Spleen (tissue), 11 donors: ENCODE measurements at regions not wholly inside any gene's neighbourhood (a gene's known extent, or its start where the extent isn't known, plus 50 kb on each side); places are given as distances from the start of the nearest gene placed in this dataset.

Experiments
- DNase-seq: peaks from one replicate; pipeline ENCODE4 v3.0.0-alpha.2; 2020
- H3K27ac ChIP-seq, 8 donors: fragments of 200-600 bp; sonication (generic) in 7 of 8; 1 replicate in 4 of 8; 2 replicates in 4 of 8; pipeline versions ENCODE4 v1.5.0 to v1.8.0; 2016 to 2021; ENCODE audit warnings: inconsistent platforms in 4 of 8, mild to moderate bottlenecking in 4 of 8, moderate library complexity in 1 of 8
- H3K27me3 ChIP-seq, 7 donors: fragments of 200-600 bp; sonication (generic) in 6 of 7; replicated peaks in 1 of 7; 1 replicate in 4 of 7; 2 replicates in 3 of 7; pipeline versions ENCODE4 v1.5.0 to v1.8.0; 2016 to 2021; ENCODE audit warnings: inconsistent platforms in 3 of 7, mild to moderate bottlenecking in 1 of 7
- H3K36me3 ChIP-seq, 6 donors: fragments of 200-600 bp; sonication (generic) in 5 of 6; 1 replicate in 4 of 6; 2 replicates in 2 of 6; pipeline versions ENCODE4 v1.5.0 to v1.8.0; 2016 to 2021; ENCODE audit warnings: inconsistent platforms in 2 of 6
- H3K4me1 ChIP-seq, 6 donors: fragments of 200-600 bp; sonication (generic) in 5 of 6; 1 replicate in 3 of 6; 2 replicates in 3 of 6; pipeline versions ENCODE4 v1.5.0 to v1.8.0; 2016 to 2021; ENCODE audit warnings: inconsistent platforms in 3 of 6
- H3K4me3 ChIP-seq, 8 donors: fragments of 200-600 bp; sonication (generic) in 7 of 8; 1 replicate in 4 of 8; 2 replicates in 4 of 8; pipeline versions ENCODE4 v1.5.0 to v1.8.0; 2016 to 2021; ENCODE audit warnings: inconsistent platforms in 4 of 8, mild to moderate bottlenecking in 4 of 8, moderate library complexity in 2 of 8
- H3K9me3 ChIP-seq, 8 donors: fragments of 200-600 bp; sonication (generic) in 7 of 8; 1 replicate in 4 of 8; 2 replicates in 4 of 8; pipeline versions ENCODE4 v1.5.0 to v1.8.0; 2016 to 2021; ENCODE audit warnings: inconsistent platforms in 4 of 8
- POLR2A ChIP-seq, 3 donors: fragments of 450-650 bp; IDR thresholded peaks; one replicate each; pipeline ENCODE4 v1.5.1; 2017; ENCODE audit warnings: antibody characterized with exemption in 3 of 3, mild to moderate bottlenecking in 1 of 3
- POLR2AphosphoS5 ChIP-seq, 3 donors: sonication (generic); formaldehyde crosslinking; IDR thresholded peaks; one replicate each; pipeline ENCODE4 v1.5.1; 2017; ENCODE audit warnings: antibody characterized with exemption in 3 of 3
- WGBS, 5 donors: extraction: QIAGEN DNeasy Blood & Tissue Kit in 3 of 5; methylation state at CpG; one replicate each; pipeline versions ENCODE4 v1.1.5 to v1.1.7; 2013 to 2018; 5-methylcytosine and 5-hydroxymethylcytosine counted together
- intact Hi-C: fragments of 100-400 bp; cut with DNase I; formaldehyde crosslinking; loops from one replicate; pipeline ENCODE4 v1.15.0; 2023; ENCODE audit warnings: low total_unique reads
- TF ChIP-seq, protein P1 (sequence below), 11 experiments: fragments of 200-600 bp in 7 of 11; fragments of 450-650 bp in 4 of 11; sonication (generic) in 4 of 11; IDR thresholded peaks in 8 of 11; conservative IDR thresholded peaks in 3 of 11; 1 replicate in 7 of 11; 2 replicates in 4 of 11; pipeline versions ENCODE4 v1.4.0 to v1.8.0; 2016 to 2021; ENCODE audit warnings: antibody characterized with exemption in 11 of 11, inconsistent platforms in 4 of 11, mild to moderate bottlenecking in 1 of 11
- donor health status: healthy with polysubstance abuse.
- donor health status: DM: no; HTN: no; CAD: no; lungs with moderate emphysema.
- donor health status: DM: no; HTN: no; CAD: no.
- donor health status: Bipolar disorder and iron deficiency.
- donor health status: healthy.
- donor health status: DM: no; HTN: no; CAD: no.
- donor health status: DM: yes; HTN: yes; CAD: no.

DNA sequence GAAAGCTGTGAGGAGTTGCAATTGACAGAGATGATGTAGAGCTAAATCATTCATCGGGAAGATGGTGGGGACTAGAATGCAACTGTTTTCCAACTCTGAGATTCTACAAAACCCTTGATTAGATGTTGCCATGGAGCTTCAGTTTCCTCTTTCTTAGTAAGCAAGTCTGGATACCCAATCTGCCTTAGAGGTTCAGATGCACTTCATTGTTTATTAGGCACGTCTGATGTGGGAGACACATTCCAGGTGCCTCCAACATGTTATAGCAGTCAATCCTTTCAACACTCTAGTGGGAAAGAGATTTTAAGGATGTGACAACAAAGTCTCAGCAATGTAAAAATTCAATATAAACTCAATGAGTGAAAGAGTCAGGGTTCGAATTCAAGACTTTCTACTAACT, 291.3 kb upstream of the PHYHIPL start:
- Histone ChIP-seq H3K9me3 (peaks cover 0 to 30% (median 24%) of the 10 kb centered on the region in 8 donors), H3K4me1 (no peaks in the 10 kb centered on the region), H3K4me3 (no peak overlapping the region), H3K27ac (no peak overlapping the region), H3K27me3 (no peaks in the 10 kb centered on the region), H3K36me3 (no peaks in the 10 kb centered on the region)
- 60 to 78% (median 70%) methylated on average over 3 of the region's 3 CpGs for WGBS, 5 donors
- TF ChIP-seq POLR2A (IDR thresholded peaks at IDR 0.05) = no peak
- TF ChIP-seq, protein P1, sequence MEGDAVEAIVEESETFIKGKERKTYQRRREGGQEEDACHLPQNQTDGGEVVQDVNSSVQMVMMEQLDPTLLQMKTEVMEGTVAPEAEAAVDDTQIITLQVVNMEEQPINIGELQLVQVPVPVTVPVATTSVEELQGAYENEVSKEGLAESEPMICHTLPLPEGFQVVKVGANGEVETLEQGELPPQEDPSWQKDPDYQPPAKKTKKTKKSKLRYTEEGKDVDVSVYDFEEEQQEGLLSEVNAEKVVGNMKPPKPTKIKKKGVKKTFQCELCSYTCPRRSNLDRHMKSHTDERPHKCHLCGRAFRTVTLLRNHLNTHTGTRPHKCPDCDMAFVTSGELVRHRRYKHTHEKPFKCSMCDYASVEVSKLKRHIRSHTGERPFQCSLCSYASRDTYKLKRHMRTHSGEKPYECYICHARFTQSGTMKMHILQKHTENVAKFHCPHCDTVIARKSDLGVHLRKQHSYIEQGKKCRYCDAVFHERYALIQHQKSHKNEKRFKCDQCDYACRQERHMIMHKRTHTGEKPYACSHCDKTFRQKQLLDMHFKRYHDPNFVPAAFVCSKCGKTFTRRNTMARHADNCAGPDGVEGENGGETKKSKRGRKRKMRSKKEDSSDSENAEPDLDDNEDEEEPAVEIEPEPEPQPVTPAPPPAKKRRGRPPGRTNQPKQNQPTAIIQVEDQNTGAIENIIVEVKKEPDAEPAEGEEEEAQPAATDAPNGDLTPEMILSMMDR (IDR thresholded peaks at IDR 0.05 in 8 of 11, conservative IDR thresholded peaks at IDR 0.05 in 3 of 11) = no peak
- TF ChIP-seq POLR2AphosphoS5 (IDR thresholded peaks at IDR 0.05) = no peak
- DNase-seq = no peak
- intact Hi-C loops = no loop called here

DNA sequence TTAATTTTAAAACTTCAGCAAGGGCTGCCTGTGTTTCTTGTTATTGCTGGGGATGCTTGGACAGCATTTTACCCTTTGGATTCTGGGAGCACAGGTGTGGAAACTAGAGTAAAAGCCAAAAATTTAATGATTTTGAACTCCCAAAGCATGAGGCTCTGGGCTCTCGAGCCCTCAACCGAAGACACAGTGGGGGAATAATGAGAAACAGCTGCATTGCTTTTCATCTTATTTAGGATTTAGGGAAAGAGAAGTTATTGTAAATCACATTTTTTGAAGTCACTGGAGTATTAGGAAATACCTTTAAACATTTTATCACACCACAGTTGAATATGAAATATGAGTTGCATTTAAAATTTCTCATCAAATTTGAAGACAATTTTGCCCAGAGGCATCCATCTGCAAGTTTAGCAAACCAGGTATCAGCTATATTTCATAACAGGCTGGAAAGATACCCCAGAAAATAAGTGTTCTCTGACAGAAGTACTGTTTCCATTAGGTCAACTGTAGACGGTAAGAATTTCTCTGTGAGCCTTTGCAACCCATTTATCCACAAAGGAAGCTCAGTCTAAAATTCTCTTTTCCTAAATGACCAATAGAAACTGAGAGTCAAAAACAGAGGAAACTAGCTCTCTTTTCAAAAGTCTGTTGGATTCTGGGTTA, 290.6 kb upstream of the PHYHIPL start:
- no peak overlapping the region for H3K27ac ChIP-seq
- TF ChIP-seq, protein P1 (IDR thresholded peaks at IDR 0.05 in 8 of 11, conservative IDR thresholded peaks at IDR 0.05 in 3 of 11) = no peak
- TF ChIP-seq POLR2AphosphoS5 (IDR thresholded peaks at IDR 0.05) (no peak), POLR2A (IDR thresholded peaks at IDR 0.05) (no peak)
- H3K4me3 ChIP-seq = no peak overlapping the region
- 67 to 89% (median 77%) methylated on average over 3 of the region's 3 CpGs for WGBS, 5 donors
- intact Hi-C loops = no loop called here
- no peaks in the 10 kb centered on the region for H3K36me3 ChIP-seq
- H3K4me1 ChIP-seq = no peaks in the 10 kb centered on the region
- H3K9me3 ChIP-seq = peaks cover 0 to 24% (median 20%) of the 10 kb centered on the region in 8 donors
- H3K27me3 ChIP-seq = no peaks in the 10 kb centered on the region
- no peak for DNase-seq

DNA sequence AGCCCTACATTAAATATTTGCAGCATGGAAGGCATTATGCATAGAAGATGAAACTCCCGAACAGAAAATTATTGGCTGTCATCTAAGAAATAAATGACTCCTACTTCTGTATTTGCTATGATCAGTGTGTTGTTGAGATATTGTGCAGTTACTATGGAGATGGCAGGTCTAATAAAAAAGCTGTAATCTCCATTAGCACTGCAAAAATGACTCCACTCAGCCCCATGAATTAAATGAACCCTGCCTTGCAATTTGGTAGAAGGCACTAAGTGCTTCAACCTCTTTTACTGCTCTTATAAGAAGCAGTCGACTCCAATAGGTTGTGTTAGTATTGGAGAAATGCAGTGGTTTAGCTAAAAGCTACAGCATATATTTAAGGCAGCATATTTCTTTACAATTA, 290.0 kb upstream of the PHYHIPL start:
- no peak for DNase-seq
- TF ChIP-seq POLR2AphosphoS5 (IDR thresholded peaks at IDR 0.05) (no peak), POLR2A (IDR thresholded peaks at IDR 0.05) (no peak)
- TF ChIP-seq, protein P1 (IDR thresholded peaks at IDR 0.05 in 8 of 11, conservative IDR thresholded peaks at IDR 0.05 in 3 of 11) = no peak
- no peaks in the 10 kb centered on the region for H3K27me3 ChIP-seq
- H3K27ac ChIP-seq = no peak overlapping the region
- H3K36me3 ChIP-seq = no peaks in the 10 kb centered on the region
- 67 to 78% (median 71%) methylated on average over 2 of the region's 2 CpGs for WGBS, 5 donors
- intact Hi-C loops = no loop called here
- H3K4me3 ChIP-seq = no peak overlapping the region
- no peaks in the 10 kb centered on the region for H3K4me1 ChIP-seq
- H3K9me3 ChIP-seq = peaks cover 0 to 18% (median 14%) of the 10 kb centered on the region in 8 donors

DNA sequence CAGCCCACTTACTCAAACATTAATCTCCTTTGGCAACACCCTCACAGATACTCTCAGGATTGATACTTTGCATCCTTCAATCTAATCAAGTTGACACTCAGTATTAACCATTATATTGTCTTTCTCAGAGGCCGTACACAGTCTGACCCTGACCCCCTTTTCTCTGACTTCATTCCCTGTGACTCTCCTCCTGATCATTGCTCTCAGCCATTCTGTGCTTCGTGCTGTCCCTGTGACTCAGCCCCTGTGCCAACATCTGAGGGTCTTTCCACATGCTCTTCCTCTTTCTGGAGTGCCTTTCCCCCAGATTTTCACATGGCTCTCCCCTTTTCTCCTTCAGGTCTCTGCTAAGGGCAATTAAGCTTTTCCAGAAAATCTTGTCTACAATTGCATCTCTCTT, 289.0 kb upstream of the PHYHIPL start:
- no peak for DNase-seq
- H3K36me3 ChIP-seq = no peaks in the 10 kb centered on the region
- H3K4me3 ChIP-seq = no peak overlapping the region
- intact Hi-C loops = no loop called here
- peaks cover 0 to 7% (median 5%) of the 10 kb centered on the region in 8 donors for H3K9me3 ChIP-seq
- TF ChIP-seq, protein P1 (IDR thresholded peaks at IDR 0.05 in 8 of 11, conservative IDR thresholded peaks at IDR 0.05 in 3 of 11) = no peak
- TF ChIP-seq POLR2A (IDR thresholded peaks at IDR 0.05) (no peak), POLR2AphosphoS5 (IDR thresholded peaks at IDR 0.05) (no peak)
- no peak overlapping the region for H3K27ac ChIP-seq
- no peaks in the 10 kb centered on the region for H3K27me3 ChIP-seq
- H3K4me1 ChIP-seq = no peaks in the 10 kb centered on the region
- 56 to 69% (median 65%) methylated on average over 2 of the region's 2 CpGs for WGBS, 5 donors
